ENCODE measurements at regions not wholly inside any gene's neighbourhood (a gene's known extent, or its start where the extent isn't known, plus 50 kb on each side); places are given as distances from the start of the nearest gene placed in this dataset.

DNA sequence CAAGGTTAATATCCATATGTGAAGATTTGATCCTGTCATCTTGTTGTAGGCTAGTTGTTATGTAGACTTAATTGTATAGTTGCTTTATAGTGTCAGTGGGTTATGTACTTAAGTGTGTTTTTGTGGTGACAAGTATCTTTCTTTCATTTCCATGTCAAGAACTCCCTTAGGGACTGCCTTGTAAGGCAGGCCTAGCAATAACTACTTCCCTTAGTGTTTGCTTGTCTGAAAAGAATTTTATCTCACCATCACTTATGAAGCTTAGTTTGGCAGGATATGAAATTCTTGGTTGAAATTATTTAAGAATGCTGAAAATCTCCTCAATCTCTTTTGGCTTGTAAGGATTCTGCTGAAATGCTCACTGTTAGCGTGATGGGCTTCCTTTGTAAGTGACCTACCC lies 467.6 kb downstream of the CDH2 start (continued):
- TF ChIP-seq, protein P1, sequence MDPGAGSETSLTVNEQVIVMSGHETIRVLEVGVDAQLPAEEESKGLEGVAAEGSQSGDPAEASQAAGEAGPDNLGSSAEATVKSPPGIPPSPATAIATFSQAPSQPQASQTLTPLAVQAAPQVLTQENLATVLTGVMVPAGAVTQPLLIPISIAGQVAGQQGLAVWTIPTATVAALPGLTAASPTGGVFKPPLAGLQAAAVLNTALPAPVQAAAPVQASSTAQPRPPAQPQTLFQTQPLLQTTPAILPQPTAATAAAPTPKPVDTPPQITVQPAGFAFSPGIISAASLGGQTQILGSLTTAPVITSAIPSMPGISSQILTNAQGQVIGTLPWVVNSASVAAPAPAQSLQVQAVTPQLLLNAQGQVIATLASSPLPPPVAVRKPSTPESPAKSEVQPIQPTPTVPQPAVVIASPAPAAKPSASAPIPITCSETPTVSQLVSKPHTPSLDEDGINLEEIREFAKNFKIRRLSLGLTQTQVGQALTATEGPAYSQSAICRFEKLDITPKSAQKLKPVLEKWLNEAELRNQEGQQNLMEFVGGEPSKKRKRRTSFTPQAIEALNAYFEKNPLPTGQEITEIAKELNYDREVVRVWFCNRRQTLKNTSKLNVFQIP (CRISPR knock-in tag; IDR thresholded peaks at IDR 0.05; ENCODE audit: borderline replicate concordance, low read depth): no peak
- TF ChIP-seq OSR1 (CRISPR knock-in tag; IDR thresholded peaks at IDR 0.05) (no peak), TOX (CRISPR knock-in tag; IDR thresholded peaks at IDR 0.05; ENCODE audit: borderline replicate concordance) (no peak), BACH2 (CRISPR knock-in tag; IDR thresholded peaks at IDR 0.05; ENCODE audit: borderline replicate concordance) (no peak)

DNA sequence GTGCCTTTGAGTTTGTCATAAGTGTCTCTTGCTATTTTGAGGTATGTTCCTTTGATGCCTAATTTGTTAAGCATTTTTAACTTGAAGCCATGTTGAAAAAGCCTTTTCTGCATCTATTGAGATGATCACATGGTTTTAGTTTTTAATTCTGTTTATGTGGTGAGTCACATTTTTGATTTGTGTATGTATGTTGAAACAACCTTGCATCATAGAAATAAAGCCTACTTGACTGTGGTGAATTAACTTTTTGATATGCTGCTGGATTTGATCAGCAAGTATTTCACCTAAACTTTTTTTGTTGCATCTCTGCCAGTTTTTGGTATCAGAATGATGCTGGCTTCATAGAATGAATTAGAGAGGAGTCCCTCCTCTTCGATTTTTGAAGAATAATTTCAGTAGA lies 469.7 kb downstream of the CDH2 start:
- no peak for ATAC-seq
- TF ChIP-seq ISL1 (CRISPR knock-in tag; IDR thresholded peaks at IDR 0.05): no peak
- TF ChIP-seq GLIS3 (CRISPR knock-in tag; IDR thresholded peaks at IDR 0.05): no peak
- no peak for TF ChIP-seq CSDC2 (CRISPR knock-in tag; IDR thresholded peaks at IDR 0.05)
- no peak for TF ChIP-seq ZNF565 (CRISPR knock-in tag; conservative IDR thresholded peaks at IDR 0.05; ENCODE audit: low read depth)
- no peak for TF ChIP-seq ZFP3 (CRISPR knock-in tag; IDR thresholded peaks at IDR 0.05)
- TF ChIP-seq OSR1 (CRISPR knock-in tag; IDR thresholded peaks at IDR 0.05): no peak
- TF ChIP-seq, protein P2, sequence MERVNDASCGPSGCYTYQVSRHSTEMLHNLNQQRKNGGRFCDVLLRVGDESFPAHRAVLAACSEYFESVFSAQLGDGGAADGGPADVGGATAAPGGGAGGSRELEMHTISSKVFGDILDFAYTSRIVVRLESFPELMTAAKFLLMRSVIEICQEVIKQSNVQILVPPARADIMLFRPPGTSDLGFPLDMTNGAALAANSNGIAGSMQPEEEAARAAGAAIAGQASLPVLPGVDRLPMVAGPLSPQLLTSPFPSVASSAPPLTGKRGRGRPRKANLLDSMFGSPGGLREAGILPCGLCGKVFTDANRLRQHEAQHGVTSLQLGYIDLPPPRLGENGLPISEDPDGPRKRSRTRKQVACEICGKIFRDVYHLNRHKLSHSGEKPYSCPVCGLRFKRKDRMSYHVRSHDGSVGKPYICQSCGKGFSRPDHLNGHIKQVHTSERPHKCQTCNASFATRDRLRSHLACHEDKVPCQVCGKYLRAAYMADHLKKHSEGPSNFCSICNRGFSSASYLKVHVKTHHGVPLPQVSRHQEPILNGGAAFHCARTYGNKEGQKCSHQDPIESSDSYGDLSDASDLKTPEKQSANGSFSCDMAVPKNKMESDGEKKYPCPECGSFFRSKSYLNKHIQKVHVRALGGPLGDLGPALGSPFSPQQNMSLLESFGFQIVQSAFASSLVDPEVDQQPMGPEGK (CRISPR knock-in tag; IDR thresholded peaks at IDR 0.05; ENCODE audit: borderline replicate concordance): no peak
- TF ChIP-seq ESRRG (CRISPR knock-in tag; IDR thresholded peaks at IDR 0.05): no peak
- no peak for TF ChIP-seq SNAI2 (CRISPR knock-in tag; IDR thresholded peaks at IDR 0.05)

DNA sequence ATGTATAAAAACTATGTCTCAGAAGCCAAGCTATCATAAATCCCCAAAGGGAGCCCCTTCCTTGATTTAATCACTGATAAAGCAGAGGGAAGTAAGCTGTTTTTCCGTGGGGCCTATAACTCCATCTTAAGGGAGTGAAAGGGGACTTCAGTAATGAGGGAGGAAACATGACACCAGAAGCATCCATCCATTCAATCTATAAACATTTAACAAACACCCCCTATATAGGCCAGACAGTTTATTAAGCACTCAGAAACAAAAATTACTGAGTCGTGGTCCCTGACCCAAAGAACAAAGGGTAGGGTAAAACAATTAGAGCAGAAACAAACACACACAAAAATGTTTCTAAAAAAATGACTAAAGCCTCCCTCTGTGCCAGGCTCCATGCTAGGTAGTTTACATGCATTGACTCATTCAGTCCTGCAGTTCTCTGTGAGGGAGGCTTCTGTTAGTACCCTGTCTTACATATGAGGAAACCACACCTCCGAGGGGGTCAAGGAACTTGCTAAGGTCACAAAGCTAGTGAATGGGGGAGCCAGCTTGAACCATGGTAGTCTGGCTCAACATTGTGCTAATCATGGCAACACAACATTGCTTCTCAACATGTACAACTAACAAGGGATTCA lies 472.1 kb downstream of the CDH2 start:
- ATAC-seq: no peak
- TF ChIP-seq ZC3H10 (CRISPR knock-in tag; IDR thresholded peaks at IDR 0.05): no peak
- no peak for TF ChIP-seq GLIS3 (CRISPR knock-in tag; IDR thresholded peaks at IDR 0.05)
- TF ChIP-seq CSDC2 (CRISPR knock-in tag; IDR thresholded peaks at IDR 0.05): no peak
- TF ChIP-seq ZNF8 (CRISPR knock-in tag; IDR thresholded peaks at IDR 0.05): no peak
- no peak for TF ChIP-seq OSR1 (CRISPR knock-in tag; IDR thresholded peaks at IDR 0.05)
- no peak for TF ChIP-seq BACH2 (CRISPR knock-in tag; IDR thresholded peaks at IDR 0.05; ENCODE audit: borderline replicate concordance)
- TF ChIP-seq ZFP3 (CRISPR knock-in tag; IDR thresholded peaks at IDR 0.05): no peak
- no peak for TF ChIP-seq PPARA (CRISPR knock-in tag; IDR thresholded peaks at IDR 0.05; ENCODE audit: borderline replicate concordance)
- TF ChIP-seq, protein P2 (CRISPR knock-in tag; IDR thresholded peaks at IDR 0.05; ENCODE audit: borderline replicate concordance): no peak
- no peak for TF ChIP-seq TCF4 (CRISPR knock-in tag; IDR thresholded peaks at IDR 0.05; ENCODE audit: borderline replicate concordance)
- no peak for TF ChIP-seq ZFP30 (CRISPR knock-in tag; IDR thresholded peaks at IDR 0.05)
- TF ChIP-seq SNAI2 (CRISPR knock-in tag; IDR thresholded peaks at IDR 0.05): no peak
- no peak for TF ChIP-seq TOX (CRISPR knock-in tag; IDR thresholded peaks at IDR 0.05; ENCODE audit: borderline replicate concordance)
- TF ChIP-seq ESRRG (CRISPR knock-in tag; IDR thresholded peaks at IDR 0.05): no peak
- TF ChIP-seq, protein P3, sequence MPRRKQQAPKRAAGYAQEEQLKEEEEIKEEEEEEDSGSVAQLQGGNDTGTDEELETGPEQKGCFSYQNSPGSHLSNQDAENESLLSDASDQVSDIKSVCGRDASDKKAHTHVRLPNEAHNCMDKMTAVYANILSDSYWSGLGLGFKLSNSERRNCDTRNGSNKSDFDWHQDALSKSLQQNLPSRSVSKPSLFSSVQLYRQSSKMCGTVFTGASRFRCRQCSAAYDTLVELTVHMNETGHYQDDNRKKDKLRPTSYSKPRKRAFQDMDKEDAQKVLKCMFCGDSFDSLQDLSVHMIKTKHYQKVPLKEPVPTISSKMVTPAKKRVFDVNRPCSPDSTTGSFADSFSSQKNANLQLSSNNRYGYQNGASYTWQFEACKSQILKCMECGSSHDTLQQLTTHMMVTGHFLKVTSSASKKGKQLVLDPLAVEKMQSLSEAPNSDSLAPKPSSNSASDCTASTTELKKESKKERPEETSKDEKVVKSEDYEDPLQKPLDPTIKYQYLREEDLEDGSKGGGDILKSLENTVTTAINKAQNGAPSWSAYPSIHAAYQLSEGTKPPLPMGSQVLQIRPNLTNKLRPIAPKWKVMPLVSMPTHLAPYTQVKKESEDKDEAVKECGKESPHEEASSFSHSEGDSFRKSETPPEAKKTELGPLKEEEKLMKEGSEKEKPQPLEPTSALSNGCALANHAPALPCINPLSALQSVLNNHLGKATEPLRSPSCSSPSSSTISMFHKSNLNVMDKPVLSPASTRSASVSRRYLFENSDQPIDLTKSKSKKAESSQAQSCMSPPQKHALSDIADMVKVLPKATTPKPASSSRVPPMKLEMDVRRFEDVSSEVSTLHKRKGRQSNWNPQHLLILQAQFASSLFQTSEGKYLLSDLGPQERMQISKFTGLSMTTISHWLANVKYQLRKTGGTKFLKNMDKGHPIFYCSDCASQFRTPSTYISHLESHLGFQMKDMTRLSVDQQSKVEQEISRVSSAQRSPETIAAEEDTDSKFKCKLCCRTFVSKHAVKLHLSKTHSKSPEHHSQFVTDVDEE (CRISPR knock-in tag; IDR thresholded peaks at IDR 0.05): no peak
- TF ChIP-seq ISL1 (CRISPR knock-in tag; IDR thresholded peaks at IDR 0.05): no peak
- TF ChIP-seq, protein P1 (CRISPR knock-in tag; IDR thresholded peaks at IDR 0.05; ENCODE audit: borderline replicate concordance, low read depth): no peak
- TF ChIP-seq RARB (CRISPR knock-in tag; IDR thresholded peaks at IDR 0.05): no peak
- no peak for TF ChIP-seq ZNF70 (CRISPR knock-in tag; IDR thresholded peaks at IDR 0.05)
- TF ChIP-seq ZNF565 (CRISPR knock-in tag; conservative IDR thresholded peaks at IDR 0.05; ENCODE audit: low read depth): no peak
